Activated CD4-positive, alpha-beta T cell treated with anti-CD3 and anti-CD28 coated beads for 36 hours (primary cell): ENCODE measurements at regions not wholly inside any gene's neighbourhood (a gene's known extent, or its start where the extent isn't known, plus 50 kb on each side); places are given as distances from the start of the nearest gene placed in this dataset.
"Not testable (repeated sequence)": the region's sequence is repeated elsewhere in the genome, so short reads cannot be mapped to it uniquely, and the experiment has no call there.

ENCODE experiments used
- ATAC-seq: fragments of 200-7000 bp; cut with Tn5 transposase; one replicate; pipeline ENCODE4 v1.10.0; 2021; ENCODE audit warnings: mild to moderate bottlenecking, moderate library complexity
- CTCF ChIA-PET: fragments of 350-600 bp; sonication (Branson Sonifier 250); formaldehyde crosslinking; loops from one replicate; lab custom pipeline; 2021; ENCODE audit warnings: antibody characterized with exemption; lab: Charles Lee
- POLR2A ChIA-PET: fragments of 350-600 bp; sonication (Branson Sonifier 250); formaldehyde crosslinking; loops from one replicate; lab custom pipeline; 2021; ENCODE audit warnings: antibody characterized with exemption, inconsistent platforms; lab: Charles Lee
- DNase-seq: peaks from one replicate; pipeline ENCODE4 v3.0.0-alpha.2; 2020
- H3K27ac Mint-ChIP-seq: one replicate; pipeline ENCODE4 v1.8.0; 2021; ENCODE audit warnings: mixed read lengths
- H3K27me3 Mint-ChIP-seq: one replicate; pipeline ENCODE4 v1.8.0; 2021; ENCODE audit warnings: mixed read lengths
- H3K36me3 Mint-ChIP-seq: one replicate; pipeline ENCODE4 v1.8.0; 2021; ENCODE audit warnings: low read depth, mixed read lengths
- H3K4me1 Mint-ChIP-seq: one replicate; pipeline ENCODE4 v1.8.0; 2021; ENCODE audit warnings: mixed read lengths
- H3K4me3 Mint-ChIP-seq: one replicate; pipeline ENCODE4 v1.8.0; 2021; ENCODE audit warnings: mild to moderate bottlenecking, moderate library complexity, mixed read lengths
- H3K9me3 Mint-ChIP-seq: one replicate; pipeline ENCODE4 v1.8.0; 2021; ENCODE audit warnings: low read depth, mixed read lengths
- intact Hi-C, 2 experiments: fragments of 100-400 bp; cut with DNase I in 1 of 2; cut with micrococcal nuclease in 1 of 2; formaldehyde crosslinking; loops; one replicate each; pipeline versions ENCODE4 v1.14.2 to v1.15.1; 2022 to 2024; cut with DNase I, micrococcal nuclease

DNA sequence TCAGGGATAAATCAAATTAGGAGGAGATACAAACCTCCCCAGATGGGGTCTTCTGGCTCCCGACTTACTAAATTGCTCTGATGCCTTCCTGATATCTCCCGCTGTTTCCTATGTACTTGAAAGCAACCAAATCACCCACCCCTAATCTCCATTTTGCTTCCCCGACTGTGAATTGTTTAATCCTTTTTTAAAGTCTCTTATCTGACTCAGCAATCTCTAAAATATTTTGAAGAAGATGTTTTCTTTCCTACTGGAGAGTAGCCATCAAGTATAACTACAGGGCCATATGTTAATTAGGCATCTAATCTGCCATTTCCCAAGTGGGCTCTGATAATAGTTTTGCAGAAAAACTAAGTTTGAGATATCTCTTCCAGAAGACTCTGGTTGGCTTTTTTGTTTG, 365.2 kb upstream of the MAF start:
- ATAC-seq: no peak
- no peak for DNase-seq
- Mint-ChIP-seq H3K9me3 (peaks cover 6% of the 10 kb centered on the region), H3K4me1 (no peaks in the 10 kb centered on the region), H3K4me3 (no peak overlapping the region), H3K36me3 (no peaks in the 10 kb centered on the region), H3K27ac (no peak overlapping the region), H3K27me3 (peaks cover 11% of the 10 kb centered on the region)
- CTCF ChIA-PET: interaction anchor here (0.6 kb wide), 1 partner anchor 1265 kb away, joined by 3 read pairs; no protein-coding TSS in a partner anchor
- POLR2A ChIA-PET: no interaction called here
- intact Hi-C loops: no loop called here

DNA sequence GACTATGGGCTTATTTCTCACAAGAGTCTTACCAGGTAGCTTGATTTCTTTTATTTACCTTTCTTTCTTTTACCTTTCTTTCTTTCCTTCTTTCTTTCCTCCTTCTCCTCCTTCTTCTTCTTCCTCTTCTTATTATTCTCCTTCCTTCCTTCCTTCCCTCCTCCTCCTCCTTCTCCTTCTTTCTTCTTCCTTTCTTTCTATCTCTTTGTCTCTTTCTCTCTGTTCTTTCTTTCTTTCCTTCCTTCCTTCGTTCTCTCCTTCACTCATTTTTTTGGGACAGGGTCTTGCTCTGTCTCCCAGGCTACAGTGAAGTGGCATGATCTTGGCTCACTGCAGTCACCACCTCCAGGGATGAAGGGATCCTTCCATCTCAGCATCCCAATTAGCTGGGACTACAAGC, 363.6 kb upstream of the MAF start:
- H3K9me3 Mint-ChIP-seq: peaks cover 6% of the 10 kb centered on the region
- ChIA-PET POLR2A (no interaction called here), CTCF (interaction anchor here (0.8 kb wide), 1 partner anchor 523 kb away, joined by 3 read pairs; no protein-coding TSS in a partner anchor)
- intact Hi-C loops: no loop called here
- H3K4me3 Mint-ChIP-seq: no peak overlapping the region
- ATAC-seq (no peak), DNase-seq (no peak)
- H3K27ac Mint-ChIP-seq: no peak overlapping the region
- no peaks in the 10 kb centered on the region for H3K36me3 Mint-ChIP-seq
- peaks cover 11% of the 10 kb centered on the region for H3K27me3 Mint-ChIP-seq
- no peaks in the 10 kb centered on the region for H3K4me1 Mint-ChIP-seq

DNA sequence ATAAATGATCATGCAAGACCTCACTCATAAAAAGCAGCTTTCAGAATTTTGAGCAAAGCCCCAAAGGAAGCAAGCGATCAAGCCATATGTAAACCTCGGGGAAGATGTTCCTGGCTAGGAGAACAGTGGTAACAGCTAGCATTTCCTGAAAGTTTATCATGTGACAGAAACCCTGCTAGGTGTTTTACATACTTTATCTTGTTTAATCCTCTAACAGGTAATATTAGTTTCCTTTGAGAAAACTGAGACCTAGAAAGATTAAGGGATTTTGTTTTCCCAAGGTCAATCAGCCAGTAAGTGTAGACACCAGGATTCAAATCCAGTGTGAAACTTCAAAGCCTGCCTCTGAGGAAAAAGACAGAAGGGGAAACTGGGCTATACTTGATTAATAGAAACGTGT, 362.4 kb upstream of the MAF start:
- ChIA-PET POLR2A (no interaction called here), CTCF (no interaction called here)
- ATAC-seq: no peak
- H3K9me3 Mint-ChIP-seq: peaks cover 6% of the 10 kb centered on the region
- intact Hi-C loops: no loop called here
- H3K27me3 Mint-ChIP-seq: peaks cover 9% of the 10 kb centered on the region
- no peak for DNase-seq
- no peak overlapping the region for H3K27ac Mint-ChIP-seq
- no peaks in the 10 kb centered on the region for H3K4me1 Mint-ChIP-seq
- no peaks in the 10 kb centered on the region for H3K36me3 Mint-ChIP-seq
- H3K4me3 Mint-ChIP-seq: no peak overlapping the region

DNA sequence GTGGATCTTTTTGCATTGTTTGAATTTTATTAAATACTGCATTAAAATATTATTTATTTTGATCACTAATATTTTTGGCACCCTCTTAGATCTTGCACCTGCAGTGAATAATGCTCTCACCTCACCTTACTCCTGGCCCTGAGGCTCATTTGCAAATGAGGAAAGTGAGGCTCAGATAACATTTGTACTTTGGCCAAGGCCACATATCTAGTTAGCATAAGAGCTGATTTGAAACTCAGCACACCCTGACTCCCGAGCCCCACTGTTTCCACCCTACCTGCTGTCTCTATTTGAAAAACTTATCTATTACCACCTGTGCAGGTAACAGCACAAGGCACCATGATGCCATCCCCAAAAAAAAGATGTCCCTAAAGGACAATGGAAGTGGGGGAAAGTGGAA, 358.7 kb upstream of the MAF start:
- no peak for DNase-seq
- peaks cover 6% of the 10 kb centered on the region for H3K9me3 Mint-ChIP-seq
- ATAC-seq: no peak
- no peaks in the 10 kb centered on the region for H3K4me1 Mint-ChIP-seq
- no peak overlapping the region for H3K4me3 Mint-ChIP-seq
- CTCF ChIA-PET: no interaction called here
- H3K36me3 Mint-ChIP-seq: no peaks in the 10 kb centered on the region
- no peak overlapping the region for H3K27ac Mint-ChIP-seq
- peaks cover 4% of the 10 kb centered on the region for H3K27me3 Mint-ChIP-seq
- POLR2A ChIA-PET: no interaction called here
- intact Hi-C loops: no loop called here

DNA sequence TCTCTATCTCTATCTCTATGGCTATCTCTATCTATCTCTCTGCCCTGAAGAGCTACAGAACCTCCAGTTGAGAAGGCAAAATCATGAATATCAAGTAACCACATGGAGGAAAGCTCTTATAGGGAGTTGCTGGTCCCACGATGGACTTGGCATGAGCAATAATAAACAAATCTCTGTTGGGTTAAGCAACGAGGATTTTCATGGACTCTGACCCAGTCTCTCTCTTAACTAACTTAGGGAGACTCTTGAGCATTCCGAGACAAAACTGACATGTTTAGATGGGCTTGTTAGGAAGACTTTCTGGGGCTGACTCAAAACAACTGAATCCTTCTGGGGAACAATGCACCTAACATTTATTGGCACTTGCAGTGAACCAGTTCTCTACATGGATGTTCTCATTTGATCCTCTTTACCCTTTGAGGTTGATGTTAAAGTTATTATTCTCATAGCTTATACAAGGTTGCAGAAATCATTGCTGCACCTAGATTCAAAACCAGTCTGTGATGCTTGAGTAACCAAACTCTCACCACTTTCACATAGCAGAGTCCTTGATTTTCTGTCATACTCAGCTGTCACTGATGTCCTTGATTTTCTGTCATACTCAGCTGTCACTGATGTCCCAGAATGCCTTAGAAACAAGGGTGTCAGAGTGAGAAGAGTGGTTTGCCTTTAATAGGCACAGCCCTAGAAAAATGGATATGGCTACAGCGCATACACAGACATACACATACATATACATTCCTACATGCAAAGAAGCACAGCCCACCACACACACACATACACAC, 354.6 kb upstream of the MAF start:
- no peak overlapping the region for H3K4me3 Mint-ChIP-seq
- H3K4me1 Mint-ChIP-seq: no peaks in the 10 kb centered on the region
- no peak overlapping the region for H3K27ac Mint-ChIP-seq
- POLR2A ChIA-PET: no interaction called here
- peaks cover 4% of the 10 kb centered on the region for H3K27me3 Mint-ChIP-seq
- no peak for DNase-seq
- H3K9me3 Mint-ChIP-seq: no peaks in the 10 kb centered on the region
- no peak for ATAC-seq
- intact Hi-C loops: no loop called here
- CTCF ChIA-PET: no interaction called here
- H3K36me3 Mint-ChIP-seq: no peaks in the 10 kb centered on the region

- H3K27ac Mint-ChIP-seq: no peak overlapping the region
- no peaks in the 10 kb centered on the region for H3K9me3 Mint-ChIP-seq
- peaks cover 8% of the 10 kb centered on the region for H3K27me3 Mint-ChIP-seq
- intact Hi-C loops: no loop called here
- no peaks in the 10 kb centered on the region for H3K4me1 Mint-ChIP-seq
- ChIA-PET POLR2A (no interaction called here), CTCF (no interaction called here)
- no peaks in the 10 kb centered on the region for H3K36me3 Mint-ChIP-seq
- ATAC-seq (no peak), DNase-seq (no peak)
- H3K4me3 Mint-ChIP-seq: no peak overlapping the region
Measured at GRCh38 chr16:79950932-79951719, 350.6 kb upstream of the MAF start.

DNA sequence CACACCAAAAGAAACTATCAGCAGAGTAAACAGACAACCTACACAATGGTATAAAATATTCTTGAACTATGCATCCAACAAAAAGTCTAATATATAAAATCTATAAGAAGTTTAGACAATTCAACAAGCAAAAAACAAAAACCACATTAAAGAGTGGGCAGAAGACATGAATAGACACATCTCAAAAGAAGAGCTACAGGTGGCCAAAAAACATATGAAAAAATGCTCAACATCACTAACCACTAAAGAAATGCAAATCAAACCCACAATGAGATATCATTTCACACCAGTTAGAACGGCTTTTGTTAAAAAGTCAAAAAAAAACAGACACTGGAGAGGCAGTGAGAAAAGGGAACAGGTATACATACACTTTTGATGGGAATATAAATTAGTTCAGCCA, 348.9 kb upstream of the MAF start:
- H3K9me3 Mint-ChIP-seq: no peaks in the 10 kb centered on the region
- DNase-seq (no peak), ATAC-seq (no peak)
- ChIA-PET POLR2A (no interaction called here), CTCF (interaction anchor here (0.8 kb wide), 1 partner anchor 356 kb away, joined by 3 read pairs; no protein-coding TSS in a partner anchor)
- H3K27ac Mint-ChIP-seq: no peak overlapping the region
- H3K27me3 Mint-ChIP-seq: peaks cover 8% of the 10 kb centered on the region
- H3K4me3 Mint-ChIP-seq: no peak overlapping the region
- no peaks in the 10 kb centered on the region for H3K36me3 Mint-ChIP-seq
- intact Hi-C loops: no loop called here
- H3K4me1 Mint-ChIP-seq: no peaks in the 10 kb centered on the region

- no peaks in the 10 kb centered on the region for H3K36me3 Mint-ChIP-seq
- POLR2A ChIA-PET: no interaction called here
- H3K27ac Mint-ChIP-seq: no peak overlapping the region
- no peaks in the 10 kb centered on the region for H3K9me3 Mint-ChIP-seq
- CTCF ChIA-PET: interaction anchor here (0.6 kb wide), 1 partner anchor 1338 kb away, joined by 5 read pairs; no protein-coding TSS in a partner anchor
- no peak for ATAC-seq
- intact Hi-C loops: no loop called here
- H3K4me3 Mint-ChIP-seq: no peak overlapping the region
- no peak for DNase-seq
- no peaks in the 10 kb centered on the region for H3K4me1 Mint-ChIP-seq
- peaks cover 8% of the 10 kb centered on the region for H3K27me3 Mint-ChIP-seq
Measured at GRCh38 chr16:79947771-79948170, 347.2 kb upstream of the MAF start.

DNA sequence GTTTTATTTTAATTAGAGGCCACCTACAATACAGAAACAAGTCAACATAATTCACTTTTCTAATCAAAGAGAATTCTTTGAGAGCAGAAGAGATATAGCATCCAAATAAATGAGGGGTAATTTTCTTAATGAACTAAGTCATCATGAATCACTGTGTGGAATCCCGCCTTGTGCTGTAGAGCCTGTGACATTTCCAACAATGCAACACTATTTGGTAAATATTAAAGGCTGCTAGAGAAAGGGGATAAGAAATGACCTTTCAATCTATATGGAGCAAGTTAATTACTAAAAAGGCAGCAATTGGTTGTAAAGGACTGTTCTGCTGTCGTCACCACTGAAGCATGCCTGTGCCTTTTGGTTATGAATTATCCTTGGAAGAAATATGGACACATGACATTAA, 345.7 kb upstream of the MAF start:
- Mint-ChIP-seq H3K27ac (no peak overlapping the region), H3K4me3 (no peak overlapping the region), H3K4me1 (no peaks in the 10 kb centered on the region), H3K9me3 (no peaks in the 10 kb centered on the region), H3K36me3 (no peaks in the 10 kb centered on the region), H3K27me3 (peaks cover 8% of the 10 kb centered on the region)
- ATAC-seq: no peak
- ChIA-PET CTCF (no interaction called here), POLR2A (no interaction called here)
- intact Hi-C loops: no loop called here
- DNase-seq: no peak

DNA sequence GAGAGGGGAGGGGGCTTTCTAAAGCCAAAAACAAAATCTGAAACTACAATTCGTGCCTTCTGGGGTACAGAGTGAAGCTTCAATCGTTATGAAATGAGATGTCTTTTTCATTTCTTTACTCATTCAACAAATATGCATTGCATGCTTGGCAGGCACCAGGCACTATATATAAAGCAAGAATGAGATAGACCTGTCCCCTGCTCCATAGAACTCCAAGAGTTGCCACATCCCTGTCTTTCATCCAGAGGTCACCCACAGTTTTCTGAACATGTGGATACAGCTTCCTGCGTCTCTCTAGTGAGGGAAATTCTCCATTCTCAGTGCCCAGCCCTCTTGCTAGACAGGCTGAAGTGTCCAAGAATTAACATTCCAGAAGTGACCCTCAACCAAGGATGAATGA, 343.2 kb upstream of the MAF start:
- intact Hi-C loops: no loop called here
- ATAC-seq (no peak), DNase-seq (no peak)
- Mint-ChIP-seq H3K27ac (no peak overlapping the region), H3K36me3 (no peaks in the 10 kb centered on the region), H3K27me3 (peaks cover 2% of the 10 kb centered on the region), H3K9me3 (no peaks in the 10 kb centered on the region), H3K4me1 (no peaks in the 10 kb centered on the region), H3K4me3 (no peak overlapping the region)
- ChIA-PET CTCF (no interaction called here), POLR2A (no interaction called here)

- ChIA-PET POLR2A (no interaction called here), CTCF (no interaction called here)
- no peaks in the 10 kb centered on the region for H3K4me1 Mint-ChIP-seq
- H3K9me3 Mint-ChIP-seq: no peaks in the 10 kb centered on the region
- peaks cover 2% of the 10 kb centered on the region for H3K27me3 Mint-ChIP-seq
- intact Hi-C loops: no loop called here
- no peaks in the 10 kb centered on the region for H3K36me3 Mint-ChIP-seq
- no peak overlapping the region for H3K4me3 Mint-ChIP-seq
- no peak for ATAC-seq
- DNase-seq: no peak
- no peak overlapping the region for H3K27ac Mint-ChIP-seq
Measured at GRCh38 chr16:79938575-79938974, 338.0 kb upstream of the MAF start.

GRCh38 chr16:79937671-79938070, 337.1 kb upstream of the MAF start:
- H3K4me3 Mint-ChIP-seq, H3K36me3 Mint-ChIP-seq, H3K27ac Mint-ChIP-seq, intact Hi-C loops, H3K9me3 Mint-ChIP-seq, POLR2A ChIA-PET, ATAC-seq, H3K4me1 Mint-ChIP-seq, DNase-seq, H3K27me3 Mint-ChIP-seq: not testable (repeated sequence)
- CTCF ChIA-PET: interaction anchor here (0.6 kb wide), 1 partner anchor 20 kb away, joined by 4 read pairs; no protein-coding TSS in a partner anchor
